ENCODE measurements at regions not wholly inside any gene's neighbourhood (a gene's known extent, or its start where the extent isn't known, plus 50 kb on each side); places are given as distances from the start of the nearest gene placed in this dataset.

DNA sequence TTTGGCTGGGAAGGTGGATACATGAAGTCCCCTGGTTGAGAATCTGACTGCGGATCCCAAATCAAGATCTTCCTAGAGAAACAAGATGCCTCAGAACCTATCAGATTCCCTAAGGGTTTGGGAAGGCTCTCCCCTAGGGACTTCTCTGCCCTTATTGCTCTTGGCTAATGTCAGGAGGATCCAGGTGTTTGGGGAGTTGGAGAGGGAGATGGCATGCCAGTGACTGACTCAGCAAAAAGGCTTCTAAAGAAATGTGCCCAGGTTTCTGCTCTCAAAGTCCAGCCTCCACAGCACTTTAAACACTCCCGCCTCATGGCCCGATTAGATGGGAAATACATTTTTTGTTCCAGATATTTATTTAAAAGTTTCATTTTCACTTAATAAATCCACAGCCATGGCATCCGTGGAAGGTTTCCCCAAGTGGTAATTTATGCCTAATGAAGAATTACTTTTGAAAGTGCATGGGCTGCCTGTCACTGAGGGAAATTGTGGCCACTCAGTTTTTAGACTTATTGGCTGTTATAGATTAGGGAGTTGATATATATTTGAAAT is 156.4 kb downstream of the OSR1 start (continued):
- TF ChIP-seq, protein P1, sequence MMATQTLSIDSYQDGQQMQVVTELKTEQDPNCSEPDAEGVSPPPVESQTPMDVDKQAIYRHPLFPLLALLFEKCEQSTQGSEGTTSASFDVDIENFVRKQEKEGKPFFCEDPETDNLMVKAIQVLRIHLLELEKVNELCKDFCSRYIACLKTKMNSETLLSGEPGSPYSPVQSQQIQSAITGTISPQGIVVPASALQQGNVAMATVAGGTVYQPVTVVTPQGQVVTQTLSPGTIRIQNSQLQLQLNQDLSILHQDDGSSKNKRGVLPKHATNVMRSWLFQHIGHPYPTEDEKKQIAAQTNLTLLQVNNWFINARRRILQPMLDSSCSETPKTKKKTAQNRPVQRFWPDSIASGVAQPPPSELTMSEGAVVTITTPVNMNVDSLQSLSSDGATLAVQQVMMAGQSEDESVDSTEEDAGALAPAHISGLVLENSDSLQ (IDR thresholded peaks at IDR 0.05): no peak
- TF ChIP-seq HMGN3 (IDR thresholded peaks at IDR 0.05; ENCODE audit: borderline replicate concordance, extremely low read depth, insufficient read length, low read depth, low read length): no peak
- TF ChIP-seq MTA2 (IDR thresholded peaks at IDR 0.05; ENCODE audit: low read depth): no peak

DNA sequence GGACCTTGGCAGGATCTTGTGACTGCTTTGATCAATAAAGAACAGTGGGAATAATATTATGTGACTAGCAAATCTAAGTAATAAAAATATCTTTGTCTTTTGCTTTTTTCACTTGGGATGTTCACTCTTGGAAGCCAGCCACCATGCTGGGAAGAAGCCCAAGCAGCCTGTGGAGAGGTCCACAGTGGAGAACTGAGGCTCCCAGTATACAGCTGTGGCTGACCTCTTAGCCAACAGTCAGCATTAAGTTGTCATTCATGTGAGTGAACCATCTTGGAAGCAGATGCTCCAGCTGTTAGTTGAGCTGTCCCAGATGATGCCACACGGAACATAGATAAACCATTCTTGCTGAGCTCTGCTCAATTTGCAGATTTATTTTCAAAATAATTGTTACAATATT is 160.0 kb downstream of the OSR1 start:
- Histone ChIP-seq H3K9ac (ENCODE audit: insufficient read depth in 1 of 2, low read depth in 2 of 2, low read length in 2 of 2) (no peak overlapping the region), H2AFZ (ENCODE audit: low read depth, low read length) (no peak overlapping the region), H3K4me3 (no peak overlapping the region), H3K4me1 (replicated peaks in 1 of 2; ENCODE audit: control insufficient read depth in 2 of 2, insufficient read depth in 2 of 2, low read length in 2 of 2) (no peaks in the 10 kb centered on the region), H3K79me2 (ENCODE audit: control insufficient read depth, insufficient read depth, low read length) (no peaks in the 10 kb centered on the region), H4K20me1 (replicated peaks; ENCODE audit: control insufficient read depth, insufficient read depth, low read length) (no peaks in the 10 kb centered on the region), H3K27ac (ENCODE audit: extremely low read depth, low read depth, low read length) (no peak overlapping the region), H3K27me3 (ENCODE audit: control insufficient read depth in 2 of 2, insufficient read depth in 2 of 2, low read length in 2 of 2) (no peaks in the 10 kb centered on the region), H3K9me1 (ENCODE audit: control insufficient read depth, insufficient read depth, low read length) (no peaks in the 10 kb centered on the region), H3K36me3 (ENCODE audit: control insufficient read depth, insufficient read depth, low read length) (no peaks in the 10 kb centered on the region), H3K4me2 (ENCODE audit: insufficient read depth, low read length) (no peak overlapping the region), H3K9me3 (replicated peaks; ENCODE audit: control insufficient read depth, insufficient read depth, low read depth, low read length) (0 out of 2 replicates have a peak, but pooled peaks cover 2% of the 10 kb centered on the region)
- DNase-seq (ENCODE audit: extremely low read depth in 1 of 4, low spot score in 3 of 4): no peak
- ChIA-PET POLR2A (interaction anchor here (0.6 kb wide), 1 partner anchor 283 kb away, joined by 4 read pairs; no protein-coding TSS in a partner anchor), CTCF (ENCODE audit: low intra/inter-chr PET ratio) (no interaction called here)
- no peak for FAIRE-seq
- 0% methylated on average over 1 of the region's 1 CpG for WGBS (ENCODE audit: insufficient coverage, low coverage, missing lambda C conversion rate)
- no peak for ATAC-seq
- BruUV-seq (replicated peaks): no TSS peak
- TF ChIP-seq ZNF77 (CRISPR knock-in tag; IDR thresholded peaks at IDR 0.05) (no peak), HNRNPL (IDR thresholded peaks at IDR 0.05; ENCODE audit: low read depth, low read length) (no peak), GATAD2B (IDR thresholded peaks at IDR 0.05; ENCODE audit: borderline replicate concordance) (no peak), ATF7 (IDR thresholded peaks at IDR 0.05) (no peak), ZNF324 (CRISPR knock-in tag; IDR thresholded peaks at IDR 0.05) (no peak), MCM3 (IDR thresholded peaks at IDR 0.05) (no peak)
- TF ChIP-seq, protein P2, sequence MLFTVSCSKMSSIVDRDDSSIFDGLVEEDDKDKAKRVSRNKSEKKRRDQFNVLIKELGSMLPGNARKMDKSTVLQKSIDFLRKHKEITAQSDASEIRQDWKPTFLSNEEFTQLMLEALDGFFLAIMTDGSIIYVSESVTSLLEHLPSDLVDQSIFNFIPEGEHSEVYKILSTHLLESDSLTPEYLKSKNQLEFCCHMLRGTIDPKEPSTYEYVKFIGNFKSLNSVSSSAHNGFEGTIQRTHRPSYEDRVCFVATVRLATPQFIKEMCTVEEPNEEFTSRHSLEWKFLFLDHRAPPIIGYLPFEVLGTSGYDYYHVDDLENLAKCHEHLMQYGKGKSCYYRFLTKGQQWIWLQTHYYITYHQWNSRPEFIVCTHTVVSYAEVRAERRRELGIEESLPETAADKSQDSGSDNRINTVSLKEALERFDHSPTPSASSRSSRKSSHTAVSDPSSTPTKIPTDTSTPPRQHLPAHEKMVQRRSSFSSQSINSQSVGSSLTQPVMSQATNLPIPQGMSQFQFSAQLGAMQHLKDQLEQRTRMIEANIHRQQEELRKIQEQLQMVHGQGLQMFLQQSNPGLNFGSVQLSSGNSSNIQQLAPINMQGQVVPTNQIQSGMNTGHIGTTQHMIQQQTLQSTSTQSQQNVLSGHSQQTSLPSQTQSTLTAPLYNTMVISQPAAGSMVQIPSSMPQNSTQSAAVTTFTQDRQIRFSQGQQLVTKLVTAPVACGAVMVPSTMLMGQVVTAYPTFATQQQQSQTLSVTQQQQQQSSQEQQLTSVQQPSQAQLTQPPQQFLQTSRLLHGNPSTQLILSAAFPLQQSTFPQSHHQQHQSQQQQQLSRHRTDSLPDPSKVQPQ (CRISPR knock-in tag; IDR thresholded peaks at IDR 0.05; ENCODE audit: borderline replicate concordance): no peak
- intact Hi-C loops (cut with micrococcal nuclease) (no loop called here), in situ Hi-C loops (cut with MboI) (no loop called here)
